K562 (cell line): ENCODE measurements at regions not wholly inside any gene's neighbourhood (a gene's known extent, or its start where the extent isn't known, plus 50 kb on each side); places are given as distances from the start of the nearest gene placed in this dataset.

Experiments used
- ATAC-seq: fragments of 200-7000 bp; cut with Tn5 transposase; 3 replicates; pipeline ENCODE4 v1.9.1; 2020; ENCODE audit warnings: moderate library complexity
- BruUV-seq: library from RNA; stranded (reverse); fragments of 400-500 nt; replicated peaks from 2 replicates; lab custom pipeline; 2021; lab: Mats Ljungman, UMichigan
- CTCF ChIA-PET: fragments of 300-600 bp; formaldehyde crosslinking; extraction: SDS; loops from one replicate; lab custom pipeline; 2021; ENCODE audit warnings: low intra/inter-chr PET ratio; lab: Yijun Ruan, JAX
- POLR2A ChIA-PET: fragments of 300-600, 350-650 bp; sonication (Branson Sonifier 250); formaldehyde crosslinking; extraction: SDS; loops from one replicate; lab custom pipeline; 2021; ENCODE audit warnings: antibody characterized with exemption, inconsistent platforms; lab: Yijun Ruan, JAX
- DNase-seq, 4 experiments: peaks; one replicate each; pipeline versions ENCODE4 v3.0.0 to v3.0.0-alpha.2; 2011 to 2018; ENCODE audit warnings: low spot score in 3 of 4, mixed read lengths in 3 of 4; ENCODE audit errors: extremely low read depth in 1 of 4
- FAIRE-seq: peaks from 2 replicates; lab custom pipeline; 2011; peaks lifted over from hg19 to GRCh38; lab: Jason Lieb, UNC
- H2AFZ ChIP-seq: 2 replicates; pipeline ENCODE4 v1.6.0; 2011; ENCODE audit warnings: low read depth, low read length, control low read depth, inconsistent platforms
- H3K27ac ChIP-seq: fragments of 200-600 bp; 3 replicates; pipeline ENCODE4 v1.8.0; 2011; ENCODE audit warnings: low read depth, mild to moderate bottlenecking, control low read depth, inconsistent platforms, low read length, moderate library complexity, mixed read lengths; ENCODE audit errors: extremely low read depth
- H3K27me3 ChIP-seq, 2 experiments: fragments of 300-600 bp in 1 of 2; 2 replicates in 1 of 2; 3 replicates in 1 of 2; pipeline versions ENCODE4 v1.6.0 to v1.8.0; 2011; ENCODE audit warnings: inconsistent platforms in 2 of 2, low read length in 2 of 2, mild to moderate bottlenecking in 1 of 2, mixed read lengths in 1 of 2, moderate library complexity in 1 of 2; ENCODE audit not compliant: control insufficient read depth in 2 of 2, insufficient read depth in 2 of 2
- H3K36me3 ChIP-seq: fragments of 300-600 bp; 3 replicates; pipeline ENCODE4 v1.8.0; 2011; ENCODE audit warnings: mild to moderate bottlenecking, low read length, inconsistent platforms; ENCODE audit not compliant: control insufficient read depth, insufficient read depth
- H3K4me1 ChIP-seq, 2 experiments: fragments of 200-600 bp in 1 of 2; replicated peaks in 1 of 2; 2 replicates in 1 of 2; 3 replicates in 1 of 2; pipeline versions ENCODE4 v1.5.1 to v1.8.0; 2011; ENCODE audit warnings: inconsistent platforms in 2 of 2, low read length in 2 of 2, mild to moderate bottlenecking in 1 of 2, mixed read lengths in 1 of 2, moderate library complexity in 1 of 2; ENCODE audit not compliant: control insufficient read depth in 2 of 2, insufficient read depth in 2 of 2
- H3K4me2 ChIP-seq: 2 replicates; pipeline ENCODE4 v1.6.1; 2011; ENCODE audit warnings: low read length, control low read depth, inconsistent platforms, mixed read lengths; ENCODE audit not compliant: insufficient read depth
- H3K4me3 ChIP-seq: fragments of 200-600 bp; sonication (generic), shearing (Covaris generic); 2 replicates; pipeline ENCODE4 v1.5.1; 2016; ENCODE audit warnings: control low read depth, inconsistent platforms
- H3K79me2 ChIP-seq: fragments of 200-600 bp; 3 replicates; pipeline ENCODE4 v1.8.0; 2011; ENCODE audit warnings: low read length, inconsistent platforms; ENCODE audit not compliant: control insufficient read depth, insufficient read depth
- H3K9ac ChIP-seq, 2 experiments: 2 replicates each; pipeline versions ENCODE4 v1.6.0 to v1.6.1; 2011; ENCODE audit warnings: low read depth in 2 of 2, low read length in 2 of 2, control low read depth in 1 of 2, inconsistent platforms in 1 of 2, mild to moderate bottlenecking in 1 of 2, mixed read lengths in 1 of 2; ENCODE audit not compliant: insufficient read depth in 1 of 2
- H3K9me1 ChIP-seq: one replicate; pipeline ENCODE4 v1.6.0; 2011; ENCODE audit warnings: inconsistent platforms, mild to moderate bottlenecking, low read length, moderate library complexity; ENCODE audit not compliant: control insufficient read depth, insufficient read depth
- H3K9me3 ChIP-seq: replicated peaks from 2 replicates; pipeline ENCODE4 v1.5.1; 2011; ENCODE audit warnings: low read depth, low read length, inconsistent platforms; ENCODE audit not compliant: control insufficient read depth, insufficient read depth
- H4K20me1 ChIP-seq: replicated peaks from 2 replicates; pipeline ENCODE4 v1.6.1; 2011; ENCODE audit warnings: low read length, inconsistent platforms, mixed read lengths; ENCODE audit not compliant: control insufficient read depth, insufficient read depth
- HDAC3 ChIP-seq: fragments of 450-650 bp; IDR thresholded peaks from 2 replicates; pipeline ENCODE4 v1.6.1; 2018; ENCODE audit warnings: borderline replicate concordance, mild to moderate bottlenecking, moderate library complexity; ENCODE audit not compliant: partially characterized antibody
- HMG20A ChIP-seq: fragments of 450-650 bp; formaldehyde crosslinking; conservative IDR thresholded peaks from 2 replicates; pipeline ENCODE4 v1.4.0; 2020; ENCODE audit warnings: mild to moderate bottlenecking, mixed read lengths
- ZNF780A ChIP-seq: fragments of 250-450 bp; sonication (Bioruptor Pico); IDR thresholded peaks from 2 replicates; pipeline ENCODE4 v1.5.0; 2021; ENCODE audit warnings: mild to moderate bottlenecking
- WGBS: fragments of 100-300 bp; shearing (Covaris generic); methylation state at CpG from one replicate; pipeline ENCODE4 v1.1.6; 2016; ENCODE audit warnings: low coverage, mixed read lengths; ENCODE audit not compliant: insufficient coverage; ENCODE audit errors: missing lambda C conversion rate; 5-methylcytosine and 5-hydroxymethylcytosine counted together
- in situ Hi-C: fragments of 300-500 bp; cut with MboI; formaldehyde crosslinking; loops from 4 replicates; pipeline ENCODE4 v1.15.0; 2018; ENCODE audit warnings: inconsistent platforms, mixed read lengths
- intact Hi-C: fragments of 100-400 bp; cut with micrococcal nuclease; formaldehyde crosslinking; loops from 2 replicates; pipeline ENCODE4 v1.14.2; 2022
- TF ChIP-seq, protein P1 (sequence below): sonication (generic); formaldehyde crosslinking; IDR thresholded peaks from 2 replicates; pipeline ENCODE4 v1.8.0; 2023; ENCODE audit warnings: mild to moderate bottlenecking, missing genetic modification reagents

DNA sequence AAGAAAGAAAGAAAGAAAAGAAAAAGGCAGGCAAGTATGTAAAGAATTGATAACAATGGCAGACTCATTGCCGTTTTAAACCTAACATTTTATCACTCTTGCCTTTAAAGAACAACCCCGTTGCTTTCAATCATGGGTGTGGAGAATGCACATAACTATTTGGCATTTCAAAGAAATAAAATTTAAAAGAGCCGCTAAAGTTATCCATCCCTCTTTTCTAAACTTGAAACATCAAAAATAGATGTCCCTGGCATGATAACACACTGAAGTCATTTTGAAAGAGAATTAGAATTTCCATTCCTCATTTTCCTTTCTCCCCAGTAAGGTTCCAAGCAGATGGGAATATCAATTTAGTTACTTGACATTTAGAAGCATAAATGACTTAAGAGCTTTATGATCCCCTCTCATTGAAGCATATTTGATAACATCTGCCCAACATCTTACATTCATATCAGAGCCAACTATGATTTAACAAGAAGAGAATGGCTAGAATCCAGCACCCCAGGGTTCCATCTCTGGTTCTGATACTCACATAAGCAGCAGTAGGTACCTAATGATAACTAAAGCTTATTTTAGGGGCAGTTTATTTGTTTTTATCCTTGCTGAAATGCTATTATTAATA, 529.6 kb upstream of the LRRC4C start:
- H2AFZ ChIP-seq: no peak overlapping the region
- H3K9me3 ChIP-seq: no peaks in the 10 kb centered on the region
- no peak overlapping the region for H3K9ac ChIP-seq
- H3K4me2 ChIP-seq: no peak overlapping the region
- H3K9me1 ChIP-seq: no peaks in the 10 kb centered on the region
- H3K79me2 ChIP-seq: no peaks in the 10 kb centered on the region
- H4K20me1 ChIP-seq: no peaks in the 10 kb centered on the region
- H3K4me3 ChIP-seq: no peak overlapping the region
- CTCF ChIA-PET: no interaction called here
- H3K4me1 ChIP-seq: no peaks in the 10 kb centered on the region
- no peak for DNase-seq
- no peaks in the 10 kb centered on the region for H3K27me3 ChIP-seq
- TF ChIP-seq, protein P1, sequence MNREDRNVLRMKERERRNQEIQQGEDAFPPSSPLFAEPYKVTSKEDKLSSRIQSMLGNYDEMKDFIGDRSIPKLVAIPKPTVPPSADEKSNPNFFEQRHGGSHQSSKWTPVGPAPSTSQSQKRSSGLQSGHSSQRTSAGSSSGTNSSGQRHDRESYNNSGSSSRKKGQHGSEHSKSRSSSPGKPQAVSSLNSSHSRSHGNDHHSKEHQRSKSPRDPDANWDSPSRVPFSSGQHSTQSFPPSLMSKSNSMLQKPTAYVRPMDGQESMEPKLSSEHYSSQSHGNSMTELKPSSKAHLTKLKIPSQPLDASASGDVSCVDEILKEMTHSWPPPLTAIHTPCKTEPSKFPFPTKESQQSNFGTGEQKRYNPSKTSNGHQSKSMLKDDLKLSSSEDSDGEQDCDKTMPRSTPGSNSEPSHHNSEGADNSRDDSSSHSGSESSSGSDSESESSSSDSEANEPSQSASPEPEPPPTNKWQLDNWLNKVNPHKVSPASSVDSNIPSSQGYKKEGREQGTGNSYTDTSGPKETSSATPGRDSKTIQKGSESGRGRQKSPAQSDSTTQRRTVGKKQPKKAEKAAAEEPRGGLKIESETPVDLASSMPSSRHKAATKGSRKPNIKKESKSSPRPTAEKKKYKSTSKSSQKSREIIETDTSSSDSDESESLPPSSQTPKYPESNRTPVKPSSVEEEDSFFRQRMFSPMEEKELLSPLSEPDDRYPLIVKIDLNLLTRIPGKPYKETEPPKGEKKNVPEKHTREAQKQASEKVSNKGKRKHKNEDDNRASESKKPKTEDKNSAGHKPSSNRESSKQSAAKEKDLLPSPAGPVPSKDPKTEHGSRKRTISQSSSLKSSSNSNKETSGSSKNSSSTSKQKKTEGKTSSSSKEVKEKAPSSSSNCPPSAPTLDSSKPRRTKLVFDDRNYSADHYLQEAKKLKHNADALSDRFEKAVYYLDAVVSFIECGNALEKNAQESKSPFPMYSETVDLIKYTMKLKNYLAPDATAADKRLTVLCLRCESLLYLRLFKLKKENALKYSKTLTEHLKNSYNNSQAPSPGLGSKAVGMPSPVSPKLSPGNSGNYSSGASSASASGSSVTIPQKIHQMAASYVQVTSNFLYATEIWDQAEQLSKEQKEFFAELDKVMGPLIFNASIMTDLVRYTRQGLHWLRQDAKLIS (CRISPR knock-in tag): no peak
- no peak for TF ChIP-seq ZNF780A (CRISPR knock-in tag)
- no peak for TF ChIP-seq HMG20A (CRISPR knock-in tag)
- TF ChIP-seq HDAC3: no peak
- ATAC-seq: no peak
- H3K36me3 ChIP-seq: no peaks in the 10 kb centered on the region
- WGBS: 3% methylated on average over 3 of the region's 3 CpGs
- BruUV-seq: no TSS peak
- intact Hi-C loops: no loop called here
- FAIRE-seq: no peak
- H3K27ac ChIP-seq: no peak overlapping the region
- in situ Hi-C loops: no loop called here
- POLR2A ChIA-PET: no interaction called here
